Uterus (tissue), 3 donors: ENCODE measurements at regions not wholly inside any gene's neighbourhood (a gene's known extent, or its start where the extent isn't known, plus 50 kb on each side); places are given as distances from the start of the nearest gene placed in this dataset.

Experiments
- DNase-seq, 2 donors: peaks; one replicate each; pipeline ENCODE4 v3.0.0-alpha.2; 2019 to 2020
- H3K27ac ChIP-seq, 2 donors: fragments of 200-600 bp; sonication (generic); 1 replicate in 1 of 2; 2 replicates in 1 of 2; pipeline ENCODE4 v1.5.1; 2016 to 2018
- H3K27me3 ChIP-seq, 2 donors: fragments of 200-600 bp; sonication (generic); one replicate each; pipeline ENCODE4 v1.5.1; 2018 to 2019; ENCODE audit warnings: control low read depth in 1 of 2
- H3K36me3 ChIP-seq, 2 donors: fragments of 200-600 bp; sonication (generic); one replicate each; pipeline ENCODE4 v1.5.1; 2019; ENCODE audit warnings: control low read depth in 1 of 2
- H3K4me1 ChIP-seq, 2 donors: fragments of 200-600 bp; sonication (generic); one replicate each; pipeline ENCODE4 v1.5.1; 2018 to 2019; ENCODE audit warnings: control low read depth in 1 of 2
- H3K4me3 ChIP-seq, 2 donors: fragments of 200-600 bp; sonication (generic); 1 replicate in 1 of 2; 2 replicates in 1 of 2; pipeline ENCODE4 v1.5.1; 2018 to 2019; ENCODE audit warnings: mild to moderate bottlenecking in 1 of 2
- H3K9me3 ChIP-seq, 2 donors: fragments of 200-600 bp; sonication (generic); one replicate each; pipeline ENCODE4 v1.5.1; 2019; ENCODE audit warnings: control low read depth in 1 of 2
- POLR2A ChIP-seq, 2 donors: fragments of 450-650 bp; IDR thresholded peaks; one replicate each; pipeline ENCODE4 v1.6.1; 2016; ENCODE audit warnings: antibody characterized with exemption in 2 of 2, mild to moderate bottlenecking in 1 of 2, moderate library complexity in 1 of 2
- intact Hi-C: fragments of 100-400 bp; cut with DNase I; formaldehyde crosslinking; loops from one replicate; pipeline ENCODE4 v1.15.1; 2023; ENCODE audit warnings: low total_unique reads
- TF ChIP-seq, protein P1 (sequence below), 4 experiments: fragments of 200-600 bp in 2 of 4; fragments of 450-650 bp in 2 of 4; sonication (generic) in 2 of 4; IDR thresholded peaks; one replicate each; pipeline ENCODE4 v1.5.1; 2016 to 2019; ENCODE audit warnings: antibody characterized with exemption in 4 of 4, mild to moderate bottlenecking in 2 of 4, moderate library complexity in 1 of 4
- donor health status: DM: yes; HTN: yes; CAD: no.

DNA sequence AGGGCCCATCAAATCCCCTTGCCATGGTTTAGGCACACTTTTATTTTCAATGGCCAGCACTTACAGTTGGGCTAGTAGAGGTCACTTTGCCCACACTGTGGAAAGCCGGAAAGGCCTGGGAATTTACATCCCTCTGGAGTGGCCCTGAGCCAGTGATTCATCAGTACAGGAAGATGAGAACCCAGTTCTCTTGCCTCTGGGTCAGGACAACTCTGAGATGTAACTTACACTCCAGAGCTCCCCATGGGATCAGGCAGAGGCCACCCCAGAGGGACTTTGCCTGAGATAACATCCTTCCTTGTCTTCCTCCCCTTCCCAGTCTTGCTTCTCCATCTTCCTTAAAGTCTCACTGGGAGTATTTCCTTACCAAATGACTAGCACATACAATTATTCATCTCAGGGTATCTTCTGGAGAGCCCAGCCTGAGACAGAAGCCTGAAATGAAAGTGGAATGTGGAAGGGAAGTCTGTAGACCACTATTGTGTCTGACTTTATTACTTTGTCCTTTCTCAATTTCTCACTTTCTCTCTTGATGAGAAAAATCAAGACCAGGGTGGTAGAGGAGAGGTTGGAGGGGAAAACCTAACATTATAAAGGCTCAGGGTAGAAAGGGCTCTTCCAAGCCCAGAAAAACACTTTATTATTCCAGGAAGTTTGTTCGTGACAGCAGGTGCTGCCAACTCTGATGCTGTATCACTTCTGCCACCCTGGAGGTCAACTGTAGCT lies 220.8 kb downstream of the ZNF621 start:
- DNase-seq: no peak
- no peaks in the 10 kb centered on the region for H3K27me3 ChIP-seq
- H3K36me3 ChIP-seq: no peaks in the 10 kb centered on the region
- intact Hi-C loops: no loop called here
- TF ChIP-seq, protein P1, sequence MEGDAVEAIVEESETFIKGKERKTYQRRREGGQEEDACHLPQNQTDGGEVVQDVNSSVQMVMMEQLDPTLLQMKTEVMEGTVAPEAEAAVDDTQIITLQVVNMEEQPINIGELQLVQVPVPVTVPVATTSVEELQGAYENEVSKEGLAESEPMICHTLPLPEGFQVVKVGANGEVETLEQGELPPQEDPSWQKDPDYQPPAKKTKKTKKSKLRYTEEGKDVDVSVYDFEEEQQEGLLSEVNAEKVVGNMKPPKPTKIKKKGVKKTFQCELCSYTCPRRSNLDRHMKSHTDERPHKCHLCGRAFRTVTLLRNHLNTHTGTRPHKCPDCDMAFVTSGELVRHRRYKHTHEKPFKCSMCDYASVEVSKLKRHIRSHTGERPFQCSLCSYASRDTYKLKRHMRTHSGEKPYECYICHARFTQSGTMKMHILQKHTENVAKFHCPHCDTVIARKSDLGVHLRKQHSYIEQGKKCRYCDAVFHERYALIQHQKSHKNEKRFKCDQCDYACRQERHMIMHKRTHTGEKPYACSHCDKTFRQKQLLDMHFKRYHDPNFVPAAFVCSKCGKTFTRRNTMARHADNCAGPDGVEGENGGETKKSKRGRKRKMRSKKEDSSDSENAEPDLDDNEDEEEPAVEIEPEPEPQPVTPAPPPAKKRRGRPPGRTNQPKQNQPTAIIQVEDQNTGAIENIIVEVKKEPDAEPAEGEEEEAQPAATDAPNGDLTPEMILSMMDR (IDR thresholded peaks at IDR 0.05): no peak
- no peak for TF ChIP-seq POLR2A (IDR thresholded peaks at IDR 0.05)
- no peaks in the 10 kb centered on the region for H3K9me3 ChIP-seq
- no peaks in the 10 kb centered on the region for H3K4me1 ChIP-seq
- H3K4me3 ChIP-seq: no peak overlapping the region
- no peak overlapping the region for H3K27ac ChIP-seq

DNA sequence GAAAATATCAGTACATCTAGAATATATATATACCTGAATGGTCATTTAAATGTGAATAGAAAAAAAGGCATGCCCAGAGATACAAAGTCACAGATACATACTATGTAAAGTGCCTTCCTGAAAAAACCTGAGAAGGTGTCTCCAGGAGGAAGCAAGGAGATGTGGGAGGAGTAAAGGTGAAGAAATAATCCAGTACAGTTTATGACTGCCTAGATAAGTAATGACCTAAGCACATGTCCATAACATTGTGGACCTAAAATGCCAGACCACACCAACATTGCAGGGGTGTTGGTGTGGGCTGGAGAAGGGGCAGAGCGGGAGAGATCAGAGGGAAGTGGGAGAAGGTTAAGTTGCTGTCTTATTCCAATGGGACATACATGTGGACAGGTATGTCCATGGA lies 226.9 kb downstream of the ZNF621 start:
- TF ChIP-seq POLR2A (IDR thresholded peaks at IDR 0.05): no peak
- TF ChIP-seq, protein P1 (IDR thresholded peaks at IDR 0.05): no peak
- Histone ChIP-seq H3K36me3 (no peaks in the 10 kb centered on the region), H3K9me3 (no peaks in the 10 kb centered on the region), H3K4me1 (no peaks in the 10 kb centered on the region), H3K27ac (no peak overlapping the region), H3K27me3 (no peaks in the 10 kb centered on the region), H3K4me3 (no peak overlapping the region)
- DNase-seq: no peak
- intact Hi-C loops: no loop called here

DNA sequence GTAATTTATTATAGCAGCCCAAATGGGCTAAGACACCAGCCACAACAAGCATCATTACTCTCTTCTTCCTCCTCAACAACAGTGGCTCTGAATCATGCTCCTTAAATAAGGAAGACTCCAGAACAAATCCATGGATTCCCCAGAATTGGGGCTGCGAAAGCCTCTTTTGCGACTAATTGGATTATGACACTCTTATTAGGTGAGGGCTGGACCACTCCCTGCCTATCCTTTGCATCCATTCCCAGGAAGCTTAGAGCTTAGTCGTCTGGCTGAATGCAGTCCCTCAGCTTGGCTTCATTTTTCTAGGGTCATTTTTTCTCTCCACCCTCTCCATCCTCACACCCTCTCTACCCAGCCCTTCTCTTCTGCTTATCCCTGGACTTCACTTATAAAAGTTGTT lies 227.7 kb downstream of the ZNF621 start:
- DNase-seq: no peak
- no peaks in the 10 kb centered on the region for H3K27me3 ChIP-seq
- H3K36me3 ChIP-seq: no peaks in the 10 kb centered on the region
- no peak overlapping the region for H3K27ac ChIP-seq
- no peaks in the 10 kb centered on the region for H3K9me3 ChIP-seq
- intact Hi-C loops: no loop called here
- no peak overlapping the region for H3K4me3 ChIP-seq
- no peaks in the 10 kb centered on the region for H3K4me1 ChIP-seq
- no peak for TF ChIP-seq POLR2A (IDR thresholded peaks at IDR 0.05)
- TF ChIP-seq, protein P1 (IDR thresholded peaks at IDR 0.05): no peak

DNA sequence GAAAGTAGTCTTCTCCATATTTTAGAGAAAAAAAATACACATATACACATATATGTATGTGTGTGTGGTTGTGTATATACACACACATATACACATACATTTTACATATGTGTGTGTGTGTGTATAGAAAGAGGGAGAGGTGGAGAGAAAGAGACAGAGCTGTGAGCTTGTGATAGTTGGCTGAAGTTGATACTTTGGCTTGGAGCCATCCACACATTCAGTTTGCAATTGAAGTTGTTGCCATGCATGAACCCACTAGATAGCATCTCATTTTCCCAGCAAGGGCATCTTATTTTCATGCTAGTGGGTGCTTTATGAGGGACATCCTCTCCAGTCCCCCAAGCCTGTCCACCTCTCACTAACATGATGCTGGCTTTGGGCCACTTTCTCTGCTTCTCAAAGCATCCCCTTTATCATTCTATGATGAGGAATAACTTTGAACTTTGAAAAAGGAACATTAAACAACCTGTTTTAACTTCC lies 228.6 kb downstream of the ZNF621 start:
- H3K36me3 ChIP-seq: no peaks in the 10 kb centered on the region
- intact Hi-C loops: no loop called here
- no peak overlapping the region for H3K27ac ChIP-seq
- H3K27me3 ChIP-seq: no peaks in the 10 kb centered on the region
- no peak for DNase-seq
- H3K9me3 ChIP-seq: no peaks in the 10 kb centered on the region
- no peaks in the 10 kb centered on the region for H3K4me1 ChIP-seq
- no peak for TF ChIP-seq POLR2A (IDR thresholded peaks at IDR 0.05)
- TF ChIP-seq, protein P1 (IDR thresholded peaks at IDR 0.05): no peak
- no peak overlapping the region for H3K4me3 ChIP-seq

DNA sequence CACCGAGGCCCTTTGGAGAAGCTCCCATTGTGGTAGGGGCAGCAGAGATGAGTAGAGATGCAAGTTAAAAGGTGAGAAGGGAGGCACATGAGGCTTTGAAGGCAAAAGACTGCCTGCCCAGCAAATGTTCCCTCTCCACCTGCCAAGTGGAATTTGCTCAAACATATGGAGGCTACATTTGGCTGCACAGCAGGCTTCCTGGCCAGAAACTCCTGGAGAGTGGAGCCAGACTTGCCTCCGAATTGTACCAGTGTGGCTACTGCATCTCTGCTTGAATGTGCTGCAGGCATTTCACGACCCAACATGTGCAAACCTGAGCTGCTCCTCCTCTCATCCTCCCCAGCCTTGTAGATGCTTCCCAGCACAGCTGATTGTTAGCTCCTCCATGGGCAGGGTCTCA lies 229.2 kb downstream of the ZNF621 start:
- Histone ChIP-seq H3K4me3 (no peak overlapping the region), H3K27me3 (no peaks in the 10 kb centered on the region), H3K9me3 (no peaks in the 10 kb centered on the region), H3K27ac (no peak overlapping the region), H3K4me1 (no peaks in the 10 kb centered on the region), H3K36me3 (no peaks in the 10 kb centered on the region)
- intact Hi-C loops: no loop called here
- TF ChIP-seq, protein P1 (IDR thresholded peaks at IDR 0.05): no peak
- TF ChIP-seq POLR2A (IDR thresholded peaks at IDR 0.05): no peak
- no peak for DNase-seq
